GM12878 (cell line): ENCODE measurements at regions not wholly inside any gene's neighbourhood (a gene's known extent, or its start where the extent isn't known, plus 50 kb on each side); places are given as distances from the start of the nearest gene placed in this dataset.

Experiments
- ATAC-seq: fragments of 200-7000 bp; cut with Tn5 transposase; 3 replicates; pipeline ENCODE4 v1.9.1; 2020; ENCODE audit warnings: mild to moderate bottlenecking, moderate library complexity
- BruUV-seq: library from RNA; stranded (reverse); fragments of 400-500 nt; replicated peaks from 2 replicates; lab custom pipeline; 2021; lab: Mats Ljungman, UMichigan
- CTCF ChIA-PET: fragments of 300-600 bp; sonication (Branson Sonifier 250); formaldehyde crosslinking; extraction: SDS; loops from one replicate; lab custom pipeline; 2021; ENCODE audit warnings: inconsistent platforms; lab: Yijun Ruan, JAX
- POLR2A ChIA-PET: fragments of 350-600 bp; formaldehyde crosslinking; extraction: SDS; loops from one replicate; lab custom pipeline; 2021; ENCODE audit warnings: inconsistent platforms; lab: Charles Lee
- RAD21 ChIA-PET: fragments of 300-600 bp; sonication (Branson Sonifier 250); formaldehyde crosslinking; loops from one replicate; lab custom pipeline; 2023; ENCODE audit warnings: antibody characterized with exemption; ENCODE audit not compliant: unreplicated experiment; lab: Charles Lee
- SMC1A ChIA-PET: fragments of 300-600 bp; sonication (Branson Sonifier 250); formaldehyde crosslinking; loops from one replicate; lab custom pipeline; 2023; ENCODE audit not compliant: unreplicated experiment, uncharacterized antibody; lab: Charles Lee
- DNase-seq: peaks from one replicate; pipeline ENCODE4 v3.0.0-alpha.2; 2011; ENCODE audit warnings: low read depth, low spot score
- FAIRE-seq: peaks from 3 replicates; lab custom pipeline; 2011; peaks lifted over from hg19 to GRCh38; lab: Jason Lieb, UNC
- H2AFZ ChIP-seq: 2 replicates; pipeline ENCODE4 v1.6.0; 2011; ENCODE audit warnings: low read depth, low read length, control low read depth; ENCODE audit not compliant: control insufficient read depth
- H3K27ac ChIP-seq: 2 replicates; pipeline ENCODE4 v1.5.1; 2011; ENCODE audit warnings: control low read depth; ENCODE audit not compliant: control insufficient read depth, insufficient read depth
- H3K27me3 ChIP-seq, 2 experiments: replicated peaks in 1 of 2; 2 replicates each; pipeline versions ENCODE4 v1.6.0 to v1.6.1; 2011; ENCODE audit warnings: low read length in 1 of 2; ENCODE audit not compliant: control insufficient read depth in 2 of 2, insufficient read depth in 2 of 2
- H3K36me3 ChIP-seq, 2 experiments: 2 replicates each; pipeline ENCODE4 v1.5.1; 2011; ENCODE audit warnings: low read length in 1 of 2; ENCODE audit not compliant: control insufficient read depth in 2 of 2, insufficient read depth in 2 of 2
- H3K4me1 ChIP-seq: 2 replicates; pipeline ENCODE4 v1.6.1; 2011; ENCODE audit warnings: mild to moderate bottlenecking, low read length, moderate library complexity, mixed read lengths; ENCODE audit not compliant: control insufficient read depth, insufficient read depth
- H3K4me2 ChIP-seq: 2 replicates; pipeline ENCODE4 v1.6.0; 2011; ENCODE audit warnings: control low read depth; ENCODE audit not compliant: control insufficient read depth, insufficient read depth
- H3K4me3 ChIP-seq: fragments of 200-600 bp; sonication (generic); 2 replicates; pipeline ENCODE4 v1.5.1; 2016
- H3K79me2 ChIP-seq: 2 replicates; pipeline ENCODE4 v1.6.0; 2011; ENCODE audit warnings: low read length; ENCODE audit not compliant: control insufficient read depth, insufficient read depth
- H3K9ac ChIP-seq: 2 replicates; pipeline ENCODE4 v1.8.0; 2011; ENCODE audit warnings: low read length, control low read depth, mixed read lengths; ENCODE audit not compliant: control insufficient read depth, insufficient read depth
- H3K9me3 ChIP-seq: replicated peaks from 3 replicates; pipeline ENCODE4 v1.5.1; 2011; ENCODE audit warnings: mild to moderate bottlenecking, low read length; ENCODE audit not compliant: control insufficient read depth, insufficient read depth
- H4K20me1 ChIP-seq: 2 replicates; pipeline ENCODE4 v1.6.0; 2011; ENCODE audit not compliant: control insufficient read depth, insufficient read depth
- HCFC1 ChIP-seq: fragments of 150-350 bp; IDR thresholded peaks from 2 replicates; pipeline ENCODE4 v1.6.1; 2014; ENCODE audit warnings: low read length
- LARP7 ChIP-seq: fragments of 450-650 bp; IDR thresholded peaks from 2 replicates; pipeline ENCODE4 v1.6.1; 2017; ENCODE audit warnings: mild to moderate bottlenecking
- RBBP5 ChIP-seq: fragments of 200-600 bp; sonication (generic); conservative IDR thresholded peaks from 2 replicates; pipeline ENCODE4 v1.6.1; 2016
- STAT1 ChIP-seq: fragments of 450-650 bp; conservative IDR thresholded peaks from 2 replicates; pipeline ENCODE4 v1.6.1; 2014; ENCODE audit warnings: antibody characterized with exemption, mild to moderate bottlenecking
- WGBS: methylation state at CpG from one replicate; pipeline ENCODE4 v1.1.6; 2016; ENCODE audit warnings: low lambda C conversion rate; ENCODE audit not compliant: insufficient replicate concordance, insufficient coverage; ENCODE audit errors: missing lambda C conversion rate; 5-methylcytosine and 5-hydroxymethylcytosine counted together
- in situ Hi-C: fragments of 300-500 bp; cut with MboI; formaldehyde crosslinking; loops from 9 replicates; pipeline ENCODE4 v1.14.3; 2018; ENCODE audit warnings: mixed read lengths
- intact Hi-C: fragments of 100-400 bp; cut with micrococcal nuclease; formaldehyde crosslinking; loops from one replicate; pipeline ENCODE4 v1.14.2; 2022; ENCODE audit not compliant: unreplicated experiment
- TF ChIP-seq, protein P1 (sequence below): fragments of 450-650 bp; IDR thresholded peaks from 2 replicates; pipeline ENCODE4 v1.6.1; 2018; ENCODE audit warnings: borderline replicate concordance, mild to moderate bottlenecking; ENCODE audit not compliant: partially characterized antibody
- TF ChIP-seq, protein P2 (sequence below): IDR thresholded peaks from 2 replicates; pipeline ENCODE4 v1.6.1; 2012; ENCODE audit warnings: low read length, inconsistent platforms
- TF ChIP-seq, protein P3 (sequence below): fragments of 450-650 bp; IDR thresholded peaks from 2 replicates; pipeline ENCODE4 v1.6.1; 2016; ENCODE audit warnings: mild to moderate bottlenecking

DNA sequence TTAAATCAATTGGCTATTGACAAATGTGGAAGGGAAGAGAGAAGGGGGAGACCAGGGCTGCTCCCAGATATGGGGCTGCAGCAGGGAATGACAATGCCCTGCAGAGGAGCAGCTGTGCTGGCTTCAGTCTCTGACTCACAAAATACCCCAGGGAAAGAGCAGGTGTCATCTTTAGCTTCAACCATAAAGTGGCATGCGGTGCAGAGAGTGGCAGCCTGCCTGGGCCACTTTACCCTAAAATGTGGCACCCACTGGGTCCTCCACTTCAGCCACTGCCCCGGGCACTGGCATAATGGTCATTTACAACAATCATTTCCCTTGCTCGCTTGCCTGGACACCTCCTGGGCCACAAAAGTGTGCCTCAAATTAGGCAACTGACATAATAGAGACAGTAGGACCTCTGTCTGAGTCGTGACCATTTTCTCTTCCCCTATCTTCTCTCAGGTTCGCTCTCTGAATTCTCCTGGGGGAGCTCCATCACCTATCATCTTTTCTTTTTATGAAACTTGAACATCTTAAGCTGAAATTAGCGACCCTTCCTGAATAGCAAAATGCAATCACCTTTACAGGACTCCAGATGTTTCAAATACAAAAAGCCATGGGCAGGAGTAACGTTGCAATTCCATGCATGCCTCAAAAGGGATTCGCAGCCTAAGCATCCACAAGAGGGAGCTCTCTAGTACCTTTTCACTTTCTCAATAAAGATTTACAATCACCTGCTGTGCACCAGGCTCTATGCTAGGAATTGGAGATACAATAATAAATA lies 179.9 kb upstream of the ATF7IP start (continued):
- TF ChIP-seq, protein P1, sequence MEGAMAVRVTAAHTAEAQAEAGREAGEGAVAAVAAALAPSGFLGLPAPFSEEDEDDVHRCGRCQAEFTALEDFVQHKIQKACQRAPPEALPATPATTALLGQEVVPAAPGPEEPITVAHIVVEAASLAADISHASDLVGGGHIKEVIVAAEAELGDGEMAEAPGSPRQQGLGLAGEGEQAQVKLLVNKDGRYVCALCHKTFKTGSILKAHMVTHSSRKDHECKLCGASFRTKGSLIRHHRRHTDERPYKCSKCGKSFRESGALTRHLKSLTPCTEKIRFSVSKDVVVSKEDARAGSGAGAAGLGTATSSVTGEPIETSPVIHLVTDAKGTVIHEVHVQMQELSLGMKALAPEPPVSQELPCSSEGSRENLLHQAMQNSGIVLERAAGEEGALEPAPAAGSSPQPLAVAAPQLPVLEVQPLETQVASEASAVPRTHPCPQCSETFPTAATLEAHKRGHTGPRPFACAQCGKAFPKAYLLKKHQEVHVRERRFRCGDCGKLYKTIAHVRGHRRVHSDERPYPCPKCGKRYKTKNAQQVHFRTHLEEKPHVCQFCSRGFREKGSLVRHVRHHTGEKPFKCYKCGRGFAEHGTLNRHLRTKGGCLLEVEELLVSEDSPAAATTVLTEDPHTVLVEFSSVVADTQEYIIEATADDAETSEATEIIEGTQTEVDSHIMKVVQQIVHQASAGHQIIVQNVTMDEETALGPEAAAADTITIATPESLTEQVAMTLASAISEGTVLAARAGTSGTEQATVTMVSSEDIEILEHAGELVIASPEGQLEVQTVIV: no peak
- TF ChIP-seq, protein P2, sequence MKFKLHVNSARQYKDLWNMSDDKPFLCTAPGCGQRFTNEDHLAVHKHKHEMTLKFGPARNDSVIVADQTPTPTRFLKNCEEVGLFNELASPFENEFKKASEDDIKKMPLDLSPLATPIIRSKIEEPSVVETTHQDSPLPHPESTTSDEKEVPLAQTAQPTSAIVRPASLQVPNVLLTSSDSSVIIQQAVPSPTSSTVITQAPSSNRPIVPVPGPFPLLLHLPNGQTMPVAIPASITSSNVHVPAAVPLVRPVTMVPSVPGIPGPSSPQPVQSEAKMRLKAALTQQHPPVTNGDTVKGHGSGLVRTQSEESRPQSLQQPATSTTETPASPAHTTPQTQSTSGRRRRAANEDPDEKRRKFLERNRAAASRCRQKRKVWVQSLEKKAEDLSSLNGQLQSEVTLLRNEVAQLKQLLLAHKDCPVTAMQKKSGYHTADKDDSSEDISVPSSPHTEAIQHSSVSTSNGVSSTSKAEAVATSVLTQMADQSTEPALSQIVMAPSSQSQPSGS: no peak
- TF ChIP-seq, all 136 proteins: peak for 9

DNA sequence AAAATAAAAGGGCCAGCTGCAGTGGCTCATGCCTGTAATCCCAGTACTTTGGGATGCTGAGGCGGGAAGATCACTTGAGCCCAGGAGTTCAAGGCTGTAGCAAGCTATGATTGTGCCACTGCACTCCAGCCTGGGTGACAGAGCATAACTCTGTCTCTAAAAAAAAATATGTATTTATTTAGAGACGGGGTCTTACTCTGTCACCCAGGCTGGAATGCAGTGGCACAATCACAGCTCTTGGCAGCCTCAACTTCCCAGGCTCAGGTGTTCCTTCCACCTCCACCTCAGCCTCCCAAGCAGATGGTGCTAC lies 179.3 kb upstream of the ATF7IP start:
- Histone ChIP-seq H3K4me2 (no peak overlapping the region), H3K9me3 (no peaks in the 10 kb centered on the region; the same call in 1 of the 3 replicates), H3K4me3 (no peak overlapping the region), H3K9ac (no peak overlapping the region), H3K36me3 (no peaks in the 10 kb centered on the region), H3K4me1 (peaks cover 4% of the 10 kb centered on the region; the same call in 1 of the 2 replicates), H2AFZ (no peak overlapping the region), H3K79me2 (no peaks in the 10 kb centered on the region), H3K27me3 (no peaks in the 10 kb centered on the region), H3K27ac (no peak overlapping the region), H4K20me1 (no peaks in the 10 kb centered on the region)
- ATAC-seq (peak; percentile 35), DNase-seq (no peak), FAIRE-seq (no peak)
- TF ChIP-seq, protein P3, sequence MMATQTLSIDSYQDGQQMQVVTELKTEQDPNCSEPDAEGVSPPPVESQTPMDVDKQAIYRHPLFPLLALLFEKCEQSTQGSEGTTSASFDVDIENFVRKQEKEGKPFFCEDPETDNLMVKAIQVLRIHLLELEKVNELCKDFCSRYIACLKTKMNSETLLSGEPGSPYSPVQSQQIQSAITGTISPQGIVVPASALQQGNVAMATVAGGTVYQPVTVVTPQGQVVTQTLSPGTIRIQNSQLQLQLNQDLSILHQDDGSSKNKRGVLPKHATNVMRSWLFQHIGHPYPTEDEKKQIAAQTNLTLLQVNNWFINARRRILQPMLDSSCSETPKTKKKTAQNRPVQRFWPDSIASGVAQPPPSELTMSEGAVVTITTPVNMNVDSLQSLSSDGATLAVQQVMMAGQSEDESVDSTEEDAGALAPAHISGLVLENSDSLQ: no peak
- TF ChIP-seq RBBP5: no peak
- TF ChIP-seq LARP7: no peak
- no peak for TF ChIP-seq STAT1
- no peak for TF ChIP-seq HCFC1
- in situ Hi-C loops: no loop called here
- ChIA-PET SMC1A (interaction anchor here (0.8 to 4.2 kb wide), 20 partner anchors 10 to 530 kb away, joined by 3 to 35 read pairs (median 4); partner anchors contain the start of gene ATF7IP), RAD21 (interaction anchor here (0.7 to 3.1 kb wide), 13 partner anchors 13 to 483 kb away, joined by 3 to 17 read pairs (median 4); partner anchors contain the start of gene ATF7IP), POLR2A (no interaction called here), CTCF (interaction anchor here (0.6 to 5.1 kb wide), 47 partner anchors 9 to 531 kb away, joined by 3 to 49 read pairs (median 5); partner anchors contain the start of gene ATF7IP)
- intact Hi-C loops: loop anchor here (5.0 kb wide), 1 partner anchor 476 kb away; no protein-coding TSS in a partner anchor
- 21% methylated on average over 2 of the region's 2 CpGs for WGBS
- no TSS peak for BruUV-seq
